Ishikawa (cell line): ENCODE measurements at regions not wholly inside any gene's neighbourhood (a gene's known extent, or its start where the extent isn't known, plus 50 kb on each side); places are given as distances from the start of the nearest gene placed in this dataset.

Source experiments
- CEBPB ChIP-seq: IDR thresholded peaks from 2 replicates; pipeline ENCODE4 v1.6.1; 2012
- CREB1 ChIP-seq: IDR thresholded peaks from 2 replicates; pipeline ENCODE4 v1.6.1; 2012; ENCODE audit warnings: low read depth
- EGR1 ChIP-seq: IDR thresholded peaks from 2 replicates; pipeline ENCODE4 v1.6.1; 2012
- EP300 ChIP-seq: IDR thresholded peaks from 2 replicates; pipeline ENCODE4 v1.6.1; 2012; ENCODE audit warnings: borderline replicate concordance
- FOXM1 ChIP-seq: IDR thresholded peaks from 2 replicates; pipeline ENCODE4 v1.6.1; 2012; ENCODE audit warnings: low read depth, borderline replicate concordance
- NFIC ChIP-seq: IDR thresholded peaks from 2 replicates; pipeline ENCODE4 v1.6.1; 2012
- RAD21 ChIP-seq: IDR thresholded peaks from 2 replicates; pipeline ENCODE4 v1.6.1; 2012; ENCODE audit warnings: low read depth
- TAF1 ChIP-seq: IDR thresholded peaks from 2 replicates; pipeline ENCODE4 v1.6.1; 2012; ENCODE audit warnings: low read depth, mild to moderate bottlenecking
- TCF12 ChIP-seq: IDR thresholded peaks from 2 replicates; pipeline ENCODE4 v1.6.1; 2012; ENCODE audit warnings: low read depth
- TEAD4 ChIP-seq: IDR thresholded peaks from 2 replicates; pipeline ENCODE4 v1.6.1; 2012
- USF1 ChIP-seq: IDR thresholded peaks from 2 replicates; pipeline ENCODE4 v1.6.1; 2012
- YY1 ChIP-seq: IDR thresholded peaks from 2 replicates; pipeline ENCODE4 v1.6.1; 2012; ENCODE audit warnings: low read depth
- ZBTB7A ChIP-seq: IDR thresholded peaks from 2 replicates; pipeline ENCODE4 v1.6.1; 2012; ENCODE audit warnings: low read depth
- TF ChIP-seq, protein P1 (sequence below): IDR thresholded peaks from 2 replicates; pipeline ENCODE4 v1.6.1; 2012; ENCODE audit warnings: low read depth, mild to moderate bottlenecking
- TF ChIP-seq, protein P2 (sequence below): IDR thresholded peaks from 2 replicates; pipeline ENCODE4 v1.6.1; 2012

- no peak for TF ChIP-seq NFIC
These were observed 455.3 kb upstream of the MAF start for GRCh38 chr16:80055831-80056230.

DNA sequence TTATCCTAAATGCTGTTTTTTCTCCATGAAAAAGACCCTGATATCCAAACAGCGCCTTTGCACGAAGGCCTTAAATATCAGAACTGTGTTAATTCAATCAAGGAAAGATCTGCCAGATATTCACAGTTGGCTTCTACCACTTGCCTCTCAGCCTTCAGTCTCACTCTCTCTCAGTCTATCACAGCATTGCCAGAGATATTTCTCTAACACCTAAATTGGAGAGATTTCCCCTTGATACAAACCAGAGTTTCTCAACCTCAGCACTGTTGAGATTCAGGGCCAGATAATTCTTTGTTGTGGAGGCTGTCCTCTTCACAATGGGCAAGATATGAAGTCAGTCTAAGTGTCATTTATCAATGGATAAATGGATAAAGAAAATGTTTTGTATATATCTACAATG is 454.1 kb upstream of the MAF start:
- no peak for TF ChIP-seq YY1
- TF ChIP-seq USF1 = no peak
- TF ChIP-seq, protein P1, sequence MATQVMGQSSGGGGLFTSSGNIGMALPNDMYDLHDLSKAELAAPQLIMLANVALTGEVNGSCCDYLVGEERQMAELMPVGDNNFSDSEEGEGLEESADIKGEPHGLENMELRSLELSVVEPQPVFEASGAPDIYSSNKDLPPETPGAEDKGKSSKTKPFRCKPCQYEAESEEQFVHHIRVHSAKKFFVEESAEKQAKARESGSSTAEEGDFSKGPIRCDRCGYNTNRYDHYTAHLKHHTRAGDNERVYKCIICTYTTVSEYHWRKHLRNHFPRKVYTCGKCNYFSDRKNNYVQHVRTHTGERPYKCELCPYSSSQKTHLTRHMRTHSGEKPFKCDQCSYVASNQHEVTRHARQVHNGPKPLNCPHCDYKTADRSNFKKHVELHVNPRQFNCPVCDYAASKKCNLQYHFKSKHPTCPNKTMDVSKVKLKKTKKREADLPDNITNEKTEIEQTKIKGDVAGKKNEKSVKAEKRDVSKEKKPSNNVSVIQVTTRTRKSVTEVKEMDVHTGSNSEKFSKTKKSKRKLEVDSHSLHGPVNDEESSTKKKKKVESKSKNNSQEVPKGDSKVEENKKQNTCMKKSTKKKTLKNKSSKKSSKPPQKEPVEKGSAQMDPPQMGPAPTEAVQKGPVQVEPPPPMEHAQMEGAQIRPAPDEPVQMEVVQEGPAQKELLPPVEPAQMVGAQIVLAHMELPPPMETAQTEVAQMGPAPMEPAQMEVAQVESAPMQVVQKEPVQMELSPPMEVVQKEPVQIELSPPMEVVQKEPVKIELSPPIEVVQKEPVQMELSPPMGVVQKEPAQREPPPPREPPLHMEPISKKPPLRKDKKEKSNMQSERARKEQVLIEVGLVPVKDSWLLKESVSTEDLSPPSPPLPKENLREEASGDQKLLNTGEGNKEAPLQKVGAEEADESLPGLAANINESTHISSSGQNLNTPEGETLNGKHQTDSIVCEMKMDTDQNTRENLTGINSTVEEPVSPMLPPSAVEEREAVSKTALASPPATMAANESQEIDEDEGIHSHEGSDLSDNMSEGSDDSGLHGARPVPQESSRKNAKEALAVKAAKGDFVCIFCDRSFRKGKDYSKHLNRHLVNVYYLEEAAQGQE = no peak
- TF ChIP-seq, protein P2, sequence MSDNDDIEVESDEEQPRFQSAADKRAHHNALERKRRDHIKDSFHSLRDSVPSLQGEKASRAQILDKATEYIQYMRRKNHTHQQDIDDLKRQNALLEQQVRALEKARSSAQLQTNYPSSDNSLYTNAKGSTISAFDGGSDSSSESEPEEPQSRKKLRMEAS = no peak
- TF ChIP-seq TCF12 = no peak
- TF ChIP-seq TEAD4 = no peak
- TF ChIP-seq NFIC = no peak
- TF ChIP-seq CEBPB = no peak
- TF ChIP-seq EGR1 = no peak
- TF ChIP-seq CREB1 = no peak
- no peak for TF ChIP-seq FOXM1
- TF ChIP-seq RAD21 = no peak
- no peak for TF ChIP-seq EP300
- no peak for TF ChIP-seq TAF1
- TF ChIP-seq ZBTB7A = no peak

DNA sequence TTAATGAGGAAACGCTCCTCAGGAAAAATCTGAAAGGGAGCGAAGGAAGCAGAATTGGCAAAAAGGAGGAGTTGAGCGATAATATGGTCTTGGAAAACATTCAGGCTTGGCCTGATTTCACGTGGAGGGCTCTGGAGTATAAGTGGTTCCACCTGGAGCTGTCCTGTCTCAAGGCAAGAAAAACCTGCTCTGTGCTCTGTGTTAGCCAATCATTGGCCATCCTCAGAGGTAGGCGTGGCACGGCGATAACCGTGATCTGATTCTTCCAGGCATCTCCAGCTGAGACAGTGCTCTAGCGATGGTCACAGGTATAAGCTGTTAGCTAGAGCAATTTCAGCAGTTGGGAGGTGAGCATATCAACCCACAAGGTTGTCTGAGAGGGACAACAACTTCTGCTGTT is 450.5 kb upstream of the MAF start:
- TF ChIP-seq YY1 (no peak), ZBTB7A (no peak), CREB1 (no peak), TCF12 (no peak), FOXM1 (no peak), TAF1 (no peak), EGR1 (no peak), NFIC (no peak), RAD21 (no peak), USF1 (no peak), EP300 (no peak), CEBPB (no peak)
- TF ChIP-seq, protein P2 = no peak
- TF ChIP-seq, protein P1 = no peak

GRCh38 chr16:80048250-80048649 is 447.7 kb upstream of the MAF start:
- TF ChIP-seq, protein P2 = no peak
- TF ChIP-seq FOXM1 (no peak), EGR1 (no peak), NFIC (no peak), CEBPB (no peak), YY1 (no peak), ZBTB7A (no peak), EP300 (no peak)
- TF ChIP-seq, protein P1 = no peak

DNA sequence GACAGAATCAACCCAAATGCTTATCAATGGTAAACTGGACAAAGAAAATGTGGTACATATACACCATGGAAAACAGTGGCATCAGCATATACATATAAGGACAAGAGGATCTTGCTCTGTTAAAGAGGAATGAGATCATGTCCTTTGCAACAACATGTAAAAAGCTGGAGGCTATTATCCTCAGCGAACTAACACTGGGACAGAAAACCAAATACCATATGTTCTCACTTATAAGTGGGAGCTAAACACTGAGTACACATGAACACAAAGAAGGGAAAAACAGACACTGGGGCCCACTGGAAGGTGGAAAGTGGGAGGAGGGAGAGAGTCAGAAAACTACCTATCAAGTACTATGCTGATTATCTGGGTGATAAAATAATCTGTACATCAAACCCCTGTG is 447.3 kb upstream of the MAF start:
- TF ChIP-seq TAF1 = no peak
- TF ChIP-seq CEBPB = no peak
- no peak for TF ChIP-seq TCF12
